ENCODE measurements at regions not wholly inside any gene's neighbourhood (a gene's known extent, or its start where the extent isn't known, plus 50 kb on each side); places are given as distances from the start of the nearest gene placed in this dataset.

GRCh38 chr9:134585746-134586706, 55.6 kb upstream of the COL5A1 start:
- Histone ChIP-seq H3K4ac (ENCODE audit: low read depth in 1 of 2, low read length in 2 of 2) (peak overlapping the region in 1 of 2 experiments; percentile 60), H3K4me3 (ENCODE audit: insufficient read depth in 1 of 2, low read depth in 1 of 2, low read length in 2 of 2) (no peak overlapping the region), H3K23ac (ENCODE audit: low read length in 2 of 2) (no peak overlapping the region), H3K4me1 (ENCODE audit: control insufficient read depth, insufficient read depth, low read depth, low read length) (peaks cover 21% of the 10 kb centered on the region), H2BK15ac (ENCODE audit: low read depth, poor library complexity, severe bottlenecking) (no peak overlapping the region), H2BK12ac (ENCODE audit: low read length in 2 of 2) (peak overlapping the region; percentile 33 to 86), H4K8ac (ENCODE audit: low read length) (peak overlapping the region; percentile 58), H3K14ac (ENCODE audit: low read length in 2 of 2) (peak overlapping the region in 1 of 2 experiments; percentile 2), H3K27ac (ENCODE audit: low read length, poor library complexity, severe bottlenecking) (no peak overlapping the region), H3K36me3 (ENCODE audit: control insufficient read depth in 1 of 2, insufficient read depth in 2 of 2, low read depth in 1 of 2, low read length in 2 of 2) (no peaks in the 10 kb centered on the region), H2BK120ac (ENCODE audit: low read depth, low read length) (no peak overlapping the region), H3K79me1 (replicated peaks; ENCODE audit: low read length, poor library complexity, severe bottlenecking) (no peaks in the 10 kb centered on the region), H3K27me3 (ENCODE audit: control insufficient read depth in 1 of 2, insufficient read depth in 1 of 2, low read length in 2 of 2) (peaks cover 0 to 17% of the 10 kb centered on the region in 2 experiments), H3K9me3 (ENCODE audit: control insufficient read depth, low read length) (no peaks in the 10 kb centered on the region), H3K18ac (ENCODE audit: low read depth in 1 of 2, low read length in 2 of 2) (peak overlapping the region; percentile 58 to 68), H2BK5ac (ENCODE audit: low read depth, low read length, poor library complexity, severe bottlenecking) (no peak overlapping the region), H3K4me2 (ENCODE audit: low read length, poor library complexity, severe bottlenecking) (no peak overlapping the region), H2AFZ (ENCODE audit: low read depth, low read length) (no peak overlapping the region), H3K9ac (ENCODE audit: low read length) (no peak overlapping the region), H4K91ac (ENCODE audit: low read length) (peak overlapping the region; percentile 70), H2AK5ac (ENCODE audit: low read length, severe bottlenecking) (peak overlapping the region; percentile 77)
- peak; percentile 90 for DNase-seq
- WGBS, result 61% methylated on average over 25 of the region's 28 CpGs

- peak overlapping the region in 1 of 2 experiments; percentile 63 for H3K23ac ChIP-seq (ENCODE audit: low read length in 2 of 2)
- WGBS, result 64% methylated on average over 7 of the region's 7 CpGs
- H3K9me3 ChIP-seq (ENCODE audit: control insufficient read depth, low read length), result no peaks in the 10 kb centered on the region
- H3K4ac ChIP-seq (ENCODE audit: low read depth in 1 of 2, low read length in 2 of 2), result peak overlapping the region; percentile 47 to 57
- H3K4me2 ChIP-seq (ENCODE audit: low read length, poor library complexity, severe bottlenecking), result no peak overlapping the region
- no peak overlapping the region for H3K4me3 ChIP-seq (ENCODE audit: insufficient read depth in 1 of 2, low read depth in 1 of 2, low read length in 2 of 2)
- peak overlapping the region; percentile 34 to 96 for H2BK12ac ChIP-seq (ENCODE audit: low read length in 2 of 2)
- H3K14ac ChIP-seq (ENCODE audit: low read length in 2 of 2), result peak overlapping the region in 1 of 2 experiments; percentile 79
- peaks cover 0 to 12% of the 10 kb centered on the region in 2 experiments for H3K27me3 ChIP-seq (ENCODE audit: control insufficient read depth in 1 of 2, insufficient read depth in 1 of 2, low read length in 2 of 2)
- H2BK15ac ChIP-seq (ENCODE audit: low read depth, poor library complexity, severe bottlenecking), result peak overlapping the region; percentile 74
- H4K91ac ChIP-seq (ENCODE audit: low read length), result peak overlapping the region; percentile 96
- H2AK5ac ChIP-seq (ENCODE audit: low read length, severe bottlenecking), result peak overlapping the region; percentile 23
- no peak overlapping the region for H4K8ac ChIP-seq (ENCODE audit: low read length)
- peaks cover 49% of the 10 kb centered on the region for H3K4me1 ChIP-seq (ENCODE audit: control insufficient read depth, insufficient read depth, low read depth, low read length)
- H2BK5ac ChIP-seq (ENCODE audit: low read depth, low read length, poor library complexity, severe bottlenecking), result no peak overlapping the region
- H2BK120ac ChIP-seq (ENCODE audit: low read depth, low read length), result peak overlapping the region; percentile 42
- no peak for DNase-seq
- H3K79me1 ChIP-seq (replicated peaks; ENCODE audit: low read length, poor library complexity, severe bottlenecking), result no peaks in the 10 kb centered on the region
- no peaks in the 10 kb centered on the region for H3K36me3 ChIP-seq (ENCODE audit: control insufficient read depth in 1 of 2, insufficient read depth in 2 of 2, low read depth in 1 of 2, low read length in 2 of 2)
- no peak overlapping the region for H3K9ac ChIP-seq (ENCODE audit: low read length)
- peak overlapping the region; percentile 69 to 80 for H3K18ac ChIP-seq (ENCODE audit: low read depth in 1 of 2, low read length in 2 of 2)
- H2AFZ ChIP-seq (ENCODE audit: low read depth, low read length), result no peak overlapping the region
- H3K27ac ChIP-seq (ENCODE audit: low read length, poor library complexity, severe bottlenecking), result no peak overlapping the region
Observed at GRCh38 chr9:134589748-134590147, 51.9 kb upstream of the COL5A1 start.

- 75% methylated on average over 19 of the region's 19 CpGs for WGBS
- no peaks in the 10 kb centered on the region for H3K36me3 ChIP-seq (ENCODE audit: control insufficient read depth in 1 of 2, insufficient read depth in 2 of 2, low read depth in 1 of 2, low read length in 2 of 2)
- no peak overlapping the region for H3K4me2 ChIP-seq (ENCODE audit: low read length, poor library complexity, severe bottlenecking)
- H2AK5ac ChIP-seq (ENCODE audit: low read length, severe bottlenecking), result peak overlapping the region; percentile 58
- peaks cover 51% of the 10 kb centered on the region for H3K4me1 ChIP-seq (ENCODE audit: control insufficient read depth, insufficient read depth, low read depth, low read length)
- H3K4ac ChIP-seq (ENCODE audit: low read depth in 1 of 2, low read length in 2 of 2), result peak overlapping the region in 1 of 2 experiments; percentile 81
- H3K4me3 ChIP-seq (ENCODE audit: insufficient read depth in 1 of 2, low read depth in 1 of 2, low read length in 2 of 2), result no peak overlapping the region
- peak overlapping the region; percentile 59 for H4K8ac ChIP-seq (ENCODE audit: low read length)
- H3K18ac ChIP-seq (ENCODE audit: low read depth in 1 of 2, low read length in 2 of 2), result peak overlapping the region; percentile 69 to 88
- H2AFZ ChIP-seq (ENCODE audit: low read depth, low read length), result peak overlapping the region; percentile 62
- H3K27ac ChIP-seq (ENCODE audit: low read length, poor library complexity, severe bottlenecking), result no peak overlapping the region
- H3K9me3 ChIP-seq (ENCODE audit: control insufficient read depth, low read length), result no peaks in the 10 kb centered on the region
- no peak overlapping the region for H3K23ac ChIP-seq (ENCODE audit: low read length in 2 of 2)
- peak overlapping the region; percentile 42 for H2BK120ac ChIP-seq (ENCODE audit: low read depth, low read length)
- no peaks in the 10 kb centered on the region for H3K79me1 ChIP-seq (replicated peaks; ENCODE audit: low read length, poor library complexity, severe bottlenecking)
- H3K14ac ChIP-seq (ENCODE audit: low read length in 2 of 2), result peak overlapping the region in 1 of 2 experiments; percentile 45
- H2BK5ac ChIP-seq (ENCODE audit: low read depth, low read length, poor library complexity, severe bottlenecking), result no peak overlapping the region
- peak overlapping the region; percentile 58 for H2BK15ac ChIP-seq (ENCODE audit: low read depth, poor library complexity, severe bottlenecking)
- peak; percentile 57 for DNase-seq
- H2BK12ac ChIP-seq (ENCODE audit: low read length in 2 of 2), result peak overlapping the region; percentile 46 to 95
- H3K9ac ChIP-seq (ENCODE audit: low read length), result no peak overlapping the region
- H3K27me3 ChIP-seq (ENCODE audit: control insufficient read depth in 1 of 2, insufficient read depth in 1 of 2, low read length in 2 of 2), result peaks cover 0 to 5% of the 10 kb centered on the region in 2 experiments
- peak overlapping the region; percentile 36 for H4K91ac ChIP-seq (ENCODE audit: low read length)
Observed at GRCh38 chr9:134590240-134591081, 51.1 kb upstream of the COL5A1 start.
